Mesenchymal stem cell (in vitro differentiated cells and primary cell): ENCODE measurements at regions not wholly inside any gene's neighbourhood (a gene's known extent, or its start where the extent isn't known, plus 50 kb on each side); places are given as distances from the start of the nearest gene placed in this dataset.

Experiments used
- DNase-seq: peaks from one replicate; pipeline ENCODE4 v3.0.0-alpha.2; 2013
- H2AFZ ChIP-seq: one replicate; pipeline ENCODE4 v1.6.1; 2013; ENCODE audit warnings: low read depth, mild to moderate bottlenecking, control low read depth, inconsistent platforms, low read length, moderate library complexity
- H2AK5ac ChIP-seq: 2 replicates; pipeline ENCODE4 v1.6.1; 2013; ENCODE audit warnings: low read length, moderate library complexity, mild to moderate bottlenecking, inconsistent platforms; ENCODE audit not compliant: severe bottlenecking
- H2BK120ac ChIP-seq: one replicate; pipeline ENCODE4 v1.6.1; 2013; ENCODE audit warnings: low read depth, mild to moderate bottlenecking, inconsistent platforms, low read length, moderate library complexity
- H2BK12ac ChIP-seq, 2 experiments: one replicate each; pipeline ENCODE4 v1.6.1; 2013; ENCODE audit warnings: inconsistent platforms in 2 of 2, low read length in 2 of 2, mild to moderate bottlenecking in 2 of 2, moderate library complexity in 2 of 2, control low read depth in 1 of 2
- H2BK15ac ChIP-seq: one replicate; pipeline ENCODE4 v1.6.1; 2013; ENCODE audit warnings: mild to moderate bottlenecking, low read depth, inconsistent platforms; ENCODE audit not compliant: poor library complexity, severe bottlenecking
- H2BK5ac ChIP-seq: 2 replicates; pipeline ENCODE4 v1.6.1; 2013; ENCODE audit warnings: low read depth, mild to moderate bottlenecking, low read length, control low read depth, inconsistent platforms; ENCODE audit not compliant: poor library complexity, severe bottlenecking
- H3K14ac ChIP-seq, 2 experiments: one replicate each; pipeline ENCODE4 v1.6.1; 2013; ENCODE audit warnings: inconsistent platforms in 2 of 2, low read length in 2 of 2, control low read depth in 1 of 2, mild to moderate bottlenecking in 1 of 2, moderate library complexity in 1 of 2
- H3K18ac ChIP-seq, 2 experiments: one replicate each; pipeline ENCODE4 v1.6.1; 2013; ENCODE audit warnings: inconsistent platforms in 2 of 2, low read length in 2 of 2, control low read depth in 1 of 2, low read depth in 1 of 2, mild to moderate bottlenecking in 1 of 2
- H3K23ac ChIP-seq, 2 experiments: one replicate each; pipeline ENCODE4 v1.6.1; 2013; ENCODE audit warnings: inconsistent platforms in 2 of 2, low read length in 2 of 2, mild to moderate bottlenecking in 2 of 2, moderate library complexity in 2 of 2, control low read depth in 1 of 2
- H3K27ac ChIP-seq: 2 replicates; pipeline ENCODE4 v1.5.1; 2013; ENCODE audit warnings: mild to moderate bottlenecking, moderate library complexity, low read length, control low read depth, inconsistent platforms; ENCODE audit not compliant: poor library complexity, severe bottlenecking
- H3K27me3 ChIP-seq, 2 experiments: 2 replicates each; pipeline versions ENCODE4 v1.6.1 to v1.7.0; 2013; ENCODE audit warnings: low read length in 2 of 2, mild to moderate bottlenecking in 2 of 2, moderate library complexity in 2 of 2, control low read depth in 1 of 2, inconsistent platforms in 1 of 2; ENCODE audit not compliant: control insufficient read depth in 1 of 2, insufficient read depth in 1 of 2
- H3K36me3 ChIP-seq, 2 experiments: 2 replicates each; pipeline versions ENCODE4 v1.6.1 to v1.7.0; 2013; ENCODE audit warnings: low read length in 2 of 2, control low read depth in 1 of 2, inconsistent platforms in 1 of 2, low read depth in 1 of 2, mild to moderate bottlenecking in 1 of 2; ENCODE audit not compliant: insufficient read depth in 2 of 2, control insufficient read depth in 1 of 2
- H3K4ac ChIP-seq, 2 experiments: one replicate each; pipeline ENCODE4 v1.6.1; 2013; ENCODE audit warnings: inconsistent platforms in 2 of 2, low read length in 2 of 2, mild to moderate bottlenecking in 2 of 2, moderate library complexity in 2 of 2, control low read depth in 1 of 2, low read depth in 1 of 2
- H3K4me1 ChIP-seq: 2 replicates; pipeline ENCODE4 v1.6.1; 2013; ENCODE audit warnings: low read depth, low read length, control low read depth; ENCODE audit not compliant: control insufficient read depth, insufficient read depth
- H3K4me2 ChIP-seq: 2 replicates; pipeline ENCODE4 v1.6.1; 2013; ENCODE audit warnings: low read length, mild to moderate bottlenecking, inconsistent platforms; ENCODE audit not compliant: poor library complexity, severe bottlenecking
- H3K4me3 ChIP-seq, 2 experiments: 2 replicates each; pipeline versions ENCODE4 v1.5.1 to v1.7.0; 2013; ENCODE audit warnings: low read length in 2 of 2, mild to moderate bottlenecking in 2 of 2, control low read depth in 1 of 2, low read depth in 1 of 2; ENCODE audit not compliant: insufficient read depth in 1 of 2
- H3K79me1 ChIP-seq: replicated peaks from 2 replicates; pipeline ENCODE4 v1.6.1; 2013; ENCODE audit warnings: mild to moderate bottlenecking, control low read depth, low read length, inconsistent platforms; ENCODE audit not compliant: poor library complexity, severe bottlenecking
- H3K9ac ChIP-seq: 2 replicates; pipeline ENCODE4 v1.7.0; 2013; ENCODE audit warnings: mild to moderate bottlenecking, low read length, moderate library complexity
- H3K9me3 ChIP-seq: 2 replicates; pipeline ENCODE4 v1.7.0; 2013; ENCODE audit warnings: mild to moderate bottlenecking, low read length; ENCODE audit not compliant: control insufficient read depth
- H4K8ac ChIP-seq: one replicate; pipeline ENCODE4 v1.6.1; 2013; ENCODE audit warnings: inconsistent platforms, mild to moderate bottlenecking, low read length, moderate library complexity
- H4K91ac ChIP-seq: one replicate; pipeline ENCODE4 v1.6.1; 2013; ENCODE audit warnings: mild to moderate bottlenecking, low read length, inconsistent platforms
- WGBS: methylation state at CpG from one replicate; pipeline ENCODE4 v1.1.7; 2013; ENCODE audit warnings: mixed read lengths; 5-methylcytosine and 5-hydroxymethylcytosine counted together

DNA sequence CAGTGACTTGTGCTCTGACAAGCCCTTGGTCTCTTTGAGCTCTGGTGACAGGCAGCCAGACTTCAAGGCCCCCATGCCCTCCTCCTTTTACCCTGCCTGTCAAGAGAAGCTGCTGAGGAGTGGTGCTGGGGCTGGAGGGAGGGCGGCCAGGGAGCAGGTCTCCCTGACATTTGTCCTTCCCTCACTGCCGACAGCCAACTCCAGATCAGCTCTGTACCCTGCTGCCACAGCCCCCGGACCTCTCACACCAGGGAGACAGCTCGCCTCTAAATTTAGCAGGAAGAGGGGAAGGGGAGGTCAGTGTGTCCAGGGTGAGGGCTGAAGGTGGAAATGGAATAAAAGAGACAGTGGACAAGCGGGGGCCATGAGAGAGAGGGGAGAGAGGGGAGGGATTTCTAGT lies 155.8 kb downstream of the TDRD15 start:
- no peak for DNase-seq
- Histone ChIP-seq H3K79me1 (no peaks in the 10 kb centered on the region), H3K27me3 (peaks cover 3 to 9% of the 10 kb centered on the region in 2 experiments), H3K4me1 (no peaks in the 10 kb centered on the region), H3K9ac (no peak overlapping the region), H3K4ac (no peak overlapping the region), H4K91ac (no peak overlapping the region), H3K14ac (no peak overlapping the region), H2BK12ac (no peak overlapping the region), H3K4me3 (no peak overlapping the region), H3K18ac (no peak overlapping the region), H3K9me3 (no peaks in the 10 kb centered on the region), H2BK15ac (no peak overlapping the region), H3K27ac (no peak overlapping the region), H2BK120ac (no peak overlapping the region), H3K23ac (no peak overlapping the region), H2BK5ac (no peak overlapping the region), H2AFZ (no peak overlapping the region), H2AK5ac (no peak overlapping the region), H3K4me2 (no peak overlapping the region), H3K36me3 (no peaks in the 10 kb centered on the region), H4K8ac (no peak overlapping the region)
- 60% methylated on average over 3 of the region's 5 CpGs for WGBS

DNA sequence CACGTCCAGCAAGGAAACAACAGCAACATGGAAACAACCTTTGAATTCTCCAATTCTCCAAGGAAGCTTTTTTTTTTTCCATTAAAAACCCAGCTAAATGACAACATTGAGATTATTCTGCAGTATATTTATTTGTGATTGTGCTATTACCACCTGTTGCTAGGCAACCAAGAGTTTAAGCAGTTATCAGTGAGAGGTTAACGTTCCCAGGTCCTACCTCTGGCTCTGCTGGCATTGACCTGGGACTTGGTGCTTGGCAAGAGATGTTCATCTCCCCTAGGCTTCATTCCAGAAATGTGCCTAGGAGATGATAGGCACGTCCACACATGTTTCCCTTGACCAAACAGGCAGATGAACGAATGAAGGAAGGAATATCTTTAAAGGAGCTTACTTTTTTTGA lies 157.0 kb downstream of the TDRD15 start:
- no peak overlapping the region for H3K23ac ChIP-seq
- no peak overlapping the region for H4K8ac ChIP-seq
- H3K14ac ChIP-seq = no peak overlapping the region
- H2BK12ac ChIP-seq = no peak overlapping the region
- no peak overlapping the region for H3K27ac ChIP-seq
- no peak overlapping the region for H3K4ac ChIP-seq
- no peaks in the 10 kb centered on the region for H3K9me3 ChIP-seq
- no peak overlapping the region for H4K91ac ChIP-seq
- H2BK120ac ChIP-seq = no peak overlapping the region
- H2AK5ac ChIP-seq = no peak overlapping the region
- no peak overlapping the region for H2AFZ ChIP-seq
- no peak overlapping the region for H3K9ac ChIP-seq
- H3K27me3 ChIP-seq = peaks cover 3 to 9% of the 10 kb centered on the region in 2 experiments
- no peak overlapping the region for H3K4me3 ChIP-seq
- H3K4me1 ChIP-seq = no peaks in the 10 kb centered on the region
- WGBS = 82% methylated on average over 4 of the region's 4 CpGs
- no peak overlapping the region for H2BK15ac ChIP-seq
- no peak overlapping the region for H3K4me2 ChIP-seq
- DNase-seq = no peak
- no peaks in the 10 kb centered on the region for H3K79me1 ChIP-seq
- no peaks in the 10 kb centered on the region for H3K36me3 ChIP-seq
- H2BK5ac ChIP-seq = no peak overlapping the region
- H3K18ac ChIP-seq = no peak overlapping the region

DNA sequence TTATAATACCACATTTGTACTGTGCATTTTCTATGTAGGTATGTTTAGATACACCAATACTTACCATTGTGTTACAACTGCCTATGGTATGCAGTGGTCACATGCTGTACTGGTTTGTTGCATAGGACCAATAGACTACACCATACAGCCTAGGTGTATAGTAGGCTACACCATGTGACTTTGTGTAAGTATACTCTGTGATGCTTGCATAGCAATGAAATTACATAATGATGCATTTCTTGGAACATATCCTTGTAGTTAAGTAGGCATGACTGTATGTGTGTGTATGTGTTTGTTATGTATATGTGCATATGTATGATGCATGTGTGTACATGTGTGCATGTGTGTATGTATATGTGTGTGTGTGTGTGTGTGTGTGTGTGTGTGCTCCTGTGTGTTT lies 157.6 kb downstream of the TDRD15 start:
- H3K23ac ChIP-seq = no peak overlapping the region
- no peak overlapping the region for H2BK5ac ChIP-seq
- no peak overlapping the region for H4K91ac ChIP-seq
- H3K18ac ChIP-seq = no peak overlapping the region
- no peak for DNase-seq
- H2BK15ac ChIP-seq = no peak overlapping the region
- H3K36me3 ChIP-seq = no peaks in the 10 kb centered on the region
- no peak overlapping the region for H2AFZ ChIP-seq
- no peak overlapping the region for H3K27ac ChIP-seq
- H4K8ac ChIP-seq = no peak overlapping the region
- no peak overlapping the region for H3K4me2 ChIP-seq
- H3K4me3 ChIP-seq = no peak overlapping the region
- H3K4ac ChIP-seq = no peak overlapping the region
- H3K14ac ChIP-seq = no peak overlapping the region
- H3K4me1 ChIP-seq = no peaks in the 10 kb centered on the region
- H3K27me3 ChIP-seq = peaks cover 3 to 9% of the 10 kb centered on the region in 2 experiments
- H3K79me1 ChIP-seq = no peaks in the 10 kb centered on the region
- no peaks in the 10 kb centered on the region for H3K9me3 ChIP-seq
- no peak overlapping the region for H2AK5ac ChIP-seq
- H3K9ac ChIP-seq = no peak overlapping the region
- no peak overlapping the region for H2BK120ac ChIP-seq
- H2BK12ac ChIP-seq = no peak overlapping the region

DNA sequence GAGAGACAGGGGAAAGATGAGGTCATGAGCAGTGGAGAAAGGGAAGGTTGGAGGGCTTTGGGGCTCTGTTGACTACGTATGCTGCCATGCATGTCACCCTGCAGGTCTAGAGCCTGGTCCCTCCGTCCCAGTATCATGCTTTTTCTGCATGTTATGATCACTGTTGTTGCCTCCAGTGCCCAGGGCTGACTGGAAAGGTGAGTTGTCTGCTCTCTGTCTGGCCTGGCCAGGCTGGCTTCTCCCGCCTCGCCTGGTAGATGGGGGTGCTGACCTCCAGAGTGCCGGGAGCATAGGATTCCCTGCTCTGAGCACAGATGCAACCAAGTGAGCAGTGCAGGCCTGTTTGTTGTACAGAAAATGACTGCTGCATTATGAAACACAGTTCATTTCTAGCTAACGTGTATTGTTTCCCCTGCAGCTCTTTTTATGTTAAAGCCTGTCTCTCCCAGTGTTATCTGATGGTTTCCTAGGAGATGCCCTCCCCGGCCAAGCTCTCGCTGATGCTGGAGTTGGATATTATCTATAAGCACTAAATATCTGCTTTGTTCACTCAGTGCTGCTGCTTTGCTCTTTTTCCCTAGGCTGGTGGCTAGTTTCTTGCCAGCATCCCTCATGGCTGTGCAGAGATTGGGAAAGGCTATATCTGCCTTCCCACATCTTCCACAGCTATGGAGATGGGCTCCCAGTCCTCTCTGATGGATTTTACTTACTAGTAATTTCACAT lies 158.2 kb downstream of the TDRD15 start:
- Histone ChIP-seq H3K9me3 (no peaks in the 10 kb centered on the region), H2BK120ac (no peak overlapping the region)

More for the DNA sequence above, 158.2 kb downstream of the TDRD15 start:
- Histone ChIP-seq H4K91ac (peak overlapping the region; percentile 18), H3K4me1 (no peaks in the 10 kb centered on the region), H4K8ac (no peak overlapping the region), H3K9ac (no peak overlapping the region), H2BK15ac (no peak overlapping the region), H3K27ac (no peak overlapping the region), H2AK5ac (no peak overlapping the region), H3K4me2 (no peak overlapping the region), H2AFZ (no peak overlapping the region), H3K4me3 (no peak overlapping the region), H3K27me3 (peaks cover 0 to 9% of the 10 kb centered on the region in 2 experiments), H3K79me1 (no peaks in the 10 kb centered on the region), H3K23ac (no peak overlapping the region), H3K18ac (no peak overlapping the region), H3K14ac (no peak overlapping the region), H3K4ac (no peak overlapping the region), H2BK5ac (no peak overlapping the region), H3K36me3 (no peaks in the 10 kb centered on the region), H2BK12ac (no peak overlapping the region)
- no peak for DNase-seq
- 57% methylated on average over 6 of the region's 8 CpGs for WGBS
